ENCODE measurements at regions not wholly inside any gene's neighbourhood (a gene's known extent, or its start where the extent isn't known, plus 50 kb on each side); places are given as distances from the start of the nearest gene placed in this dataset.

- TF ChIP-seq, protein P1, sequence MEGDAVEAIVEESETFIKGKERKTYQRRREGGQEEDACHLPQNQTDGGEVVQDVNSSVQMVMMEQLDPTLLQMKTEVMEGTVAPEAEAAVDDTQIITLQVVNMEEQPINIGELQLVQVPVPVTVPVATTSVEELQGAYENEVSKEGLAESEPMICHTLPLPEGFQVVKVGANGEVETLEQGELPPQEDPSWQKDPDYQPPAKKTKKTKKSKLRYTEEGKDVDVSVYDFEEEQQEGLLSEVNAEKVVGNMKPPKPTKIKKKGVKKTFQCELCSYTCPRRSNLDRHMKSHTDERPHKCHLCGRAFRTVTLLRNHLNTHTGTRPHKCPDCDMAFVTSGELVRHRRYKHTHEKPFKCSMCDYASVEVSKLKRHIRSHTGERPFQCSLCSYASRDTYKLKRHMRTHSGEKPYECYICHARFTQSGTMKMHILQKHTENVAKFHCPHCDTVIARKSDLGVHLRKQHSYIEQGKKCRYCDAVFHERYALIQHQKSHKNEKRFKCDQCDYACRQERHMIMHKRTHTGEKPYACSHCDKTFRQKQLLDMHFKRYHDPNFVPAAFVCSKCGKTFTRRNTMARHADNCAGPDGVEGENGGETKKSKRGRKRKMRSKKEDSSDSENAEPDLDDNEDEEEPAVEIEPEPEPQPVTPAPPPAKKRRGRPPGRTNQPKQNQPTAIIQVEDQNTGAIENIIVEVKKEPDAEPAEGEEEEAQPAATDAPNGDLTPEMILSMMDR (tag by site-specific recombination; IDR thresholded peaks at IDR 0.05): no peak
- TF ChIP-seq, protein P2, sequence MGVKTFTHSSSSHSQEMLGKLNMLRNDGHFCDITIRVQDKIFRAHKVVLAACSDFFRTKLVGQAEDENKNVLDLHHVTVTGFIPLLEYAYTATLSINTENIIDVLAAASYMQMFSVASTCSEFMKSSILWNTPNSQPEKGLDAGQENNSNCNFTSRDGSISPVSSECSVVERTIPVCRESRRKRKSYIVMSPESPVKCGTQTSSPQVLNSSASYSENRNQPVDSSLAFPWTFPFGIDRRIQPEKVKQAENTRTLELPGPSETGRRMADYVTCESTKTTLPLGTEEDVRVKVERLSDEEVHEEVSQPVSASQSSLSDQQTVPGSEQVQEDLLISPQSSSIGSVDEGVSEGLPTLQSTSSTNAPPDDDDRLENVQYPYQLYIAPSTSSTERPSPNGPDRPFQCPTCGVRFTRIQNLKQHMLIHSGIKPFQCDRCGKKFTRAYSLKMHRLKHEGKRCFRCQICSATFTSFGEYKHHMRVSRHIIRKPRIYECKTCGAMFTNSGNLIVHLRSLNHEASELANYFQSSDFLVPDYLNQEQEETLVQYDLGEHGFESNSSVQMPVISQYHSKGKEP (tag by site-specific recombination; IDR thresholded peaks at IDR 0.05): no peak
- no peak for TF ChIP-seq ZNF596 (tag by site-specific recombination; IDR thresholded peaks at IDR 0.05)
- no peak for TF ChIP-seq GLIS1 (tag by site-specific recombination; IDR thresholded peaks at IDR 0.05)
Measured at GRCh38 chr13:29954082-29955028, 103.9 kb upstream of the UBL3 start.
